NCI-H128 (cell line): ENCODE measurements at regions not wholly inside any gene's neighbourhood (a gene's known extent, or its start where the extent isn't known, plus 50 kb on each side); places are given as distances from the start of the nearest gene placed in this dataset.
"Not testable (repeated sequence)": the region's sequence is repeated elsewhere in the genome, so short reads cannot be mapped to it uniquely, and the experiment has no call there.

Experiments used
- DNase-seq: peaks from one replicate; lab custom pipeline; 2025; ENCODE audit not compliant: unreplicated experiment; lab: John Stamatoyannopoulos, UW

DNA sequence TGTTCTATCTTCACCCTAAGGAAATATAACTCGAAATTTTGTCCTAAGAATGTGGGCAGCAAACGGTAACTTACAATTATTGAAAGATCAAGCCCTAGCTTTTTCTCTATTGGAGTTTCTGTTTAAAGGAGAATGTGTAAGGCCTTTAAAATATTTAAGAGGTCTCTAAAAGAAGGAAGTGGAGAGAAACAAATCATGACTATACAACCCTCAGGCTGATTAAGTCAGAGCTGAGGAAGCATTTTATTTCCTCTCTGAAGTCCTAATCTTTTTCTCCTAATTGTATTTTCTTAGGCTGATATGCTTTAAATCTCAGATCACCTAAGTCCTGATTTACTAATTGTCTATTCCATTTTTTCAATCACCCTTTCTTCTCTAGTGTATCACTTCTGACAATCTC is 1708.8 kb upstream of the C9orf72 start:
- no peak for DNase-seq

DNA sequence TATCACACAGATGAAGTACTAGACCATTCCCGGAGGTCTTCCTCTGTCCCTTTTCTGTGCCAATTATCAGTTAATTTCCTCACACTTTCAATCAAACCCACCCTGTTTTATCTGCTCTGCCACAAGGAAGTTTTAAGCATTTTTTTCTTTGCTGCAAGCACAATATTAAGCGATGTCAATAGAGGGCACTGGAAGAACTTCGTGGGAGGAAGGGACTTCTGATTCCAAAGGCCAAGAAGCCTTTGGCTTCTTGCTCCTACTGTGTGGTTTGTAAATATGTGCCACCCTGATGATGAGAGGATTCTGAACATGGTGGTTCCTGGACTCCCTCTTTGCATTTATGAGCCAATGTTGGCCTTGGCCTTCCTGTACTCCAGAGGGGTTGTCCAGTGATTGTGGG is 1712.5 kb upstream of the C9orf72 start:
- DNase-seq: no peak

DNA sequence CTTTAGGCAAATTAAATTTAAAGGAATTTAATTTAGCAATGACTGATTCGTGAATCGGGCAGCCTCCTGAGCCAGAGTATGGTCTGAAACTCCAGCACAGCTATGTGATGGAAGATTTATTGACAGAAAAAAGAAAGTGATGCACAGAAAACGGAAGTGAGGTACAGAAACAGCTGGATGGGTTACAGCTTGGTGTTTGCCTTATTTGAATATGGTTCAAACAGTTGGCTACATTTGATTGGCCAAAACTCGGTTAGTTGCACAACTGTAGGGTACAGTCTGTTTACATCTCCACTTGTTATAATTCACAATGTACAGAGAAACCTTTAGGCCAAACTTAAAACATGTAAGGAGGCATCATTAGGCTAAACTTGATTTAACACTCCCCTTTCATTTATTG is 1716.1 kb upstream of the C9orf72 start:
- no peak for DNase-seq

DNA sequence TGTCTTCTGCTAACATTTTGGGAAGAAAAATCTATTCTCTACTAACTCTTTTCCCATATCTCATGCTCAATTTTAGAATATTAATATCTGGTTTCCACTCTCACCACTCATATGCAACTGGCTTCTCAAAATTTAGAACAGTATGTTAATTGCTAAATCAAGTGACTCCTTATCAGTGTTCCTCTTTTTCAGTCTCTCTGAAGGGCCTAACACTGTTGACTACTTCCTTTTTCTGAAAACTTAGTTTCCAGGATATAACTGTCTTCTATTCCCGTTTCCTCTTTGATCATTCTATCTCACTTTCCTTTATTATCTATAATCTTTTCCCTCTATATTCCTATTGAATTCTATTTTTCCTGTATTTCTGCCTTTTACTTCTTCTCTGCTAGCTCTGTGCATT is 1717.2 kb upstream of the C9orf72 start:
- no peak for DNase-seq

DNA sequence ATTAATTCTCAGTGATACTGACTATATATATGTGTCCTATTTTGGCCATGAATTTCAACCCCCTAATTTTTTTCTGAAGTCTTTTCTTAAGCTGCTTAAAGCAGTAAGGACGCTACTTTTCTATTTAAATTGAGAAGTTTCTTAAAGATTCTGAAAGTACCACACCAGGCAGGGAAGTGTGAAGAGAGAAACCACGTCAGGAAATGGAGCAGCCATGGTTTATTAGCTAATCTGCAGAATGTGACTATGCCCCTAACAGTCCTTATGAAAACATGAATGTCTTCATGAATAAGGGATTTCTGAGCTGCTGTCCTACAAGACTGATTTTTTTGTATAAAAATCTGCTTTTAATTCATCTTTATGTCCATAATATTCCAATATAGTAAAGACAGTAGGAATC is 1724.3 kb upstream of the C9orf72 start:
- no peak for DNase-seq

DNA sequence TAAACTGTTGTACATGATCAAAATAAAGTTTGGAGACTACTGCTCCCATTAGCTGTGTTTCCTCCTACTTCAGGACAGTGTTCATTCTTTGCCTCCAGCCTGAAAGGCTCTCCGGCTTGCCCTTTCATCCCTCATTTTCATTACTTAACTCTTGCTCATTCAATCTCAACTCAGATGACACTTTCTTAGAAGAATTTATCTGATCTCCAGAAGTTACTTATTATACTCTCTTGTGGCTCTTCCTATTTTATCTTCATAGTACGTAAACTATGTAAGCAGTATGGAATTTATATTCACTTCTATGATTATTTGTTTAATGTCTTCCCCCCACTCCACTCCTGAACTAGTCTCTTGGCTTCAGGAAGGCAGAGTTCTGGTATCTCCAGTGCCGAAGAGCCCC is 1737.9 kb upstream of the C9orf72 start:
- no peak for DNase-seq

DNA sequence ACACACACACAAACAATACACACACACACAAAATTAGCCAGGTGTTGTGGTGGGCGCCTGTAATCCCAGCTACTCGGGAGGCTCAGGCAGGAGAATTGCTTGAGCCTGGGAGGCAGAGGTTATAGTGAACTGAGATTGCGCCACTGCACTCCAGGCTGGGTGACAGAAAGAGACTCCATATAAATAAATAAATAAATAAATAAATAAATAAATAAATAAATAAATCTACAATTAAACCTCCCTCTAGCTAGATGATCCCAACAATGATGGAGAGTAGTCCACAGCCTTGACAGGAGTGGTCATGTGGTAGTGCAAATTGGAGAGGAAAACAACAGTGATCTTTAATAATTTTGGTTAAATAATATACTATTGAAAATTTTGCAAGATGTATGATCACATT is 1739.0 kb upstream of the C9orf72 start:
- DNase-seq: no peak

DNA sequence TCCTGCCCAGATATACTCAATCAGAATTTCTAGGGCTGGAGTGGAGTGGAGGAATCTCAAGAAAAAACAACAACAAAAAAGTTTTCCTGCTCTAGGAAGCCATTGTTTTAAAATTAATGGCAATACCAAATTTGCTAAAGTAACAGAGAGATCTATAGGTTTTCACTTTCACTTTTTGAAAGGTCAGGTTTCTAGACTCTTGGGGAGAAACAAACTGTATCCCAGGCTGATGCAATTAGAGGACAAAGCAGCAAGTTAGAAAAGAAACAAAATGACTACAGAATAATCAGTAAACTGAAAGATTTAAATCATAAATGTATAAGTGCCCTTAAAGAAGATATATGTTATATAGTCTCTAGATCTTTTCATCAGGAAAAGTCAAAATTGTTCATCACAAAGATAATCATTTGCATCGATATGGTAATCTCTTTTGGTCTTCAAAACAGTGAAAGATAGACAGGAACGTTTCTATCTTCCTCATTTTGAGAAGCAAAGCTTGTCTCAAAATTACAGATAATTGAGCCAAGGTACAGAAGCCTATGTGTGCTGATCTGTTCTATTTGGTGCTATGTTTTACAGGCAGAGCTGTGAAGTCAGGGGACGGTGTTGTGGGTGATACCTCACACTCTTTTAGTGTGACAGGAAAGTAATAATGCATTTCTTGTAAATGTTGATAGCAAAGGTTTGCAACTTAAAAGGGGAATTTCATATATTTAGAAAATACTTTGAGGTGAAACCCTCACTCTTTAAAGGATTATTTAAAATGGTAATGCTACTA is 1746.6 kb upstream of the C9orf72 start:
- DNase-seq: no peak

DNA sequence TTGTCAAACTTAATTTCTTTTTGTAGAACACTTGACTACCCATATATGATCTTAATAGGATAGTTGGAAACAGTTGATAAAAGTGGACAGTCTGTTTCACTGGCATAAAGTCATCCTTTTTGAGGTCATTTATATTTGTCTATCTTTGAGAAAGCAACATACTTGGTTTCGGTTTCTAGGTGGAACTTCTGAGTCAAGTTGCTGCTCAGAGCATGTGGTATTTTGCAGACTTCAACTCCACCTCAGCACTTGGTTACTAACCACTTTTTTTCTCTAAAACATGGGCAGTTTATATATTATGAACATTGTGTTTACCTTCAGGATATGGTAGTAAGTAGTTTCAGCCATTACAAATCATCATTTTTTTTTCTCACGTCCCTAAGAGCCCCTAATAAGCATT is 1749.0 kb upstream of the C9orf72 start:
- no peak for DNase-seq

DNA sequence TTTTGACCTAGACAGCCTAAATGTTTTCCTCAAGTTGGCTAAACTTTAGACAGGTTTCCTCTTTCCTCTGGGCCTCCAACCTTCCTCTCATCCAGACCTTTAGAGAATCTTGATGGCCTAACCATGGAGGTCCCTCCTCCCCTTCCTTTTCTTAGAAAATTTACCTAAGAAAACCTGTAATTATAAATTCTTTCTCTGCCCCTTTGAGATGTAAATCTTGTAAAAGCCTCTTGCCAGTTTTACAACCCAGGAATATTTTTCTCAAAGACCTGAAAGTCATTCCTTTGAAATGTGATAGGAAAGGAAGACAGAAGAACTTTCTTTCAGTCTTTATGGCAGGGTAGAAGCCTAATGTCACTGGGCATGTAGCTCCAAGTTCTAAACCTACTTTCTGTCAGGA is 1752.6 kb upstream of the C9orf72 start:
- no peak for DNase-seq

DNA sequence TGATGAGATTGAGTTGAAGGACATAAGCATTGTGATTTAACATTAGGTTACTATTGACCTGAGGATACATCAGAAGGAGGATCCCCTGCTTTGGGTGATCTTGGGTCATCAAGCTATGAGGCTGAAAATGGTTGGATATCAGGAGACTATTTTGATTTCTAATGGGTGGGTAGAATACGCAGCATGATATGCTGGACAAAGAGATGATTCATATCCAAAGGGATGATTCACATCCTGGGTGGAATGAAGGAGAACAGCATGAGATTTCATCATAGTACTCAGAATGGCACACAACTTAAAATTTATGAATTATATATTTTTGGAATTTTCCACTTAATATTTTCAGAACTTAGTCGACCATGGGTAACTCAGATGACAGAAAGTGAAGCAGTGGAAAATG is 1759.5 kb upstream of the C9orf72 start:
- no peak for DNase-seq

DNA sequence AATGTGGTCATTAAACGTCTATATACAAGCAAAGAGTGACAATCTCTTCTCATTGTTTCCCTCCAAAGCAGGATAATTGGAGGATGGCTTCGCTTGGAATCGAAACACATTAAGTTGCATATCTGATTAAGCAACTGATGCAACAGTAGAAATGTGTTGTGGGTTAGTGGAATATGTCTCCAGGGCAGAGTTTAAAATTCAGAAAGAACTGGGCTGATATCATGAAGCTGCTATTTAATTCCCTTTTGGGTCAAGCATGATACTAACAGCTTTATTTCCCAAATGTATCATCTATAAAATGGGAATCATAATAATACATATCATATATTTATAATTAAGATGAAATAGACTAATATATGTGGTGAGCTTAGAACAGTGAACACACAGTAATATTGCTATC is 1763.0 kb upstream of the C9orf72 start:
- no peak for DNase-seq

DNA sequence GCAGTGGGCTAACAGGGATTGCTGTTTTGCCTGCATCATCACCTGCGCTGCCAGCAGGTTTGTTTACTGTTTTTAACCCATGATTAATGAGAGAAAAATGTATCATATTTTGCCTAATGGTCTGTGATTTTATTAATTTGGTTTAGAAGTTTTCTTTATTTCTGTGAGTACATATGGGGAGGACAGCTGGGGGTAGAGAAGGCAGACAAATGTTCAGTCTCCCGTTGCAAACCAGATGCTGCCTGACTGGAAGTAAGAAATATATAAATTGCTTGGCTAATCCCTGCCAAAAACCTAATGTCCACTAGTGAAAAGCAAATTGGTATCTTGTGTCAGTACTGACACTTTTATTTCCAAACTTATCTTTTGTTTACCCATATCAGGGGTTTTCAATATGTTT is 1766.1 kb upstream of the C9orf72 start:
- no peak for DNase-seq

DNA sequence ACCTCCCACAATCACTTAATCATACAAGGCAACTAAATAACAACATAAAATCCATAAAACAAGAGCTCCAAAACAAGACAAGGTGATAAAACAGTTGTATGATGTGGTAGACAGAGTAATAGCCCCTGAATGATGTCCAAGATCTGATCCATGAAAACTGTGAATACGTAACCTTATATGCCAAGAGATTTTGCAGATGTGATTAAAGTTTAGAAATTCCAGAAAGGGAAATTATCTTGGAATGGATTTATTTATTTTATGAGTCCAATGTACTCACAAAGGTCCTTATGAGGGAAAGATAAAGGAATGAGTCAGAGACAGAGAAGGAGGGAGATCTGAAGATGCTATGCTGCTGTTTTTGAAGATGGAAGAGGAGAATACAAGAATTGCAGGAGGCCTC is 1775.7 kb upstream of the C9orf72 start:
- no peak for DNase-seq

DNA sequence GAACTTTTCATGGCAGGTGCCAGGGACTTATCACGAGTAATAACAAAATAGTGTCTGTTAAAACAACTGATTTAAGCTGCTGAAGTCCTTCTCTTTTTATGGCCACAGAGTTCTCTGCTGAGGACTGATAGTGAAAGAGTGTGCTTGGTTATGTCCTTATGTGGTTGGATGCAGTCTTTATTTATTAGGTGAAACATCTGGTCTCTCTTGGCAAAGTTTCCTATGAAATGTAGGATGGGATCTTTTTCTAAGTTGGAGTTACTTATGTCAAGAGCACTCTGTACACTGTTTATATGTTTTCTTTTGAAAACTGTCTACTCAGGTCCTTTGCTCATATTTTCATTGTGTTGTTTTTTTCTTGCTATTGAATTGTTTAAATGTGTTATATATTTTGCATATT is 1816.1 kb upstream of the C9orf72 start:
- no peak for DNase-seq

DNA sequence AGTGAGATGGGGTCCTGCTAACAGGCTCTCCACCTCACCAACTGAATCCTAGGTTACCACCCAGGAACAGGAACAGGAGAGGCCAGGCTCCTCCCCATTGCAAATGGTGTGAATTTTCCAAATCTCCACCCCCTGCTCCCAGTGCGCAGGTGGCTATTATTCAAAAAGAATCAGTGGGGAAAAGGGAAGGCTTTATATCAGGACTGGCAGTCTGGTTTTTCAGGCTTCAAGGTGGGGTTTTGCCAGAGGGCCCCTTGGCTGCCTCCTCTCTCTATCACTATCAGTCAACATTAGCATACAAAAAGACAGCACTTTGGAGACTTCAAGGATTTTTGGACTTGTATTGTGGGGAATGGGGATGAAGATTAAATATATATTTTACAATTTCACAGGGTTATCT is 1817.6 kb upstream of the C9orf72 start:
- DNase-seq: no peak

DNA sequence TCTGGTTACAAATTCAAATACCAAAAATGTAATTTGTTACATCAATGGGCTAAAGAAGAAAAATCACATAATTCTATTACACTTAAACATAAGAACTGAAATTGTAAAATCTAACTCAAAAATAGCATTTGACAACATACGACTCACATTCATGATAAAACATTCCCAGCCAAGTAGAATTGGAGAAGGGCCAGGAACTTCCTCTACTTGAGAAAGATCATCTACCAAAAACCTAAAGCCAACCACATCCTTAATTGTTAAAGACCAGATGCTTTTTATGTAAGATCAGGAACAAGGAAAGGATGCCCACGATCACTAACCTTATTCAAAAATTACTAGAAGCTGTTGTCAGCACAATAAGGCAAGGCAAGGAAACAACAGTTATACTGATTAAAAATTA is 1819.8 kb upstream of the C9orf72 start:
- no peak for DNase-seq

DNA sequence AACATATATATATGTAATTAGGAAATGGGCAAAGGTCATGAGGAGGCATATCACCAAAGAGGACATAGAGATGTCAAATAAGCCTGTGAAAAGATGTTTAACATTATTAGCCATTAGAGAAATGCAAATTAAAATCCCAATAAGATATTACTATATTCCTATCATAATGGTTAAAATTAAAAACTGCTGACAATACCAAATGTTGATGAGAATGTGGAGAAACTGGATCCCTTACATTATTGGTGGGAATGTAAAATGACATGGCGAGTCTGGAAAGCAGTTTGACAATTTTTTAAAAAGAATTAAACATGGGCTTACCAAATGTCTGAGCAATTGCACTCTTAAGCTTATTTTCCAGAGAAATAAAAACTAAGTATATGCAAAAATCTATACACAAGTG is 1821.6 kb upstream of the C9orf72 start:
- DNase-seq: no peak

DNA sequence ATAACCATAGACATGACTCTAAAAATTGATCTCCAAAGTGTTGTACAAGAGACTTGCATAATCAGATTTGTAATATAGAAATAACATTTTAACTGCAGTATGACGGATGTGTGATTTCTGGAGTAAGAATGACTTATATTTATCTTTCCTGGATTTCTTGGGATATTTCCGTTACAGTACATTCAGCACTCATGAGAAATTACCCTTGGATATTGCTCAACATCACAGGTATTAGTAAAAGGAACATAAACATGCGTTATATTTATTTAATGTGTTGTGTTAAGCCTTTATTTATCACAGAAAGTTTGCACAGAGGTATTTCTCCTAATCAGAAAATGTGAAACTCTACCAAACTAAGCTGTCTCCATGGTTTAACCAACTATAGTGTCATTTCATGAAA is 1823.9 kb upstream of the C9orf72 start:
- DNase-seq: no peak

DNA sequence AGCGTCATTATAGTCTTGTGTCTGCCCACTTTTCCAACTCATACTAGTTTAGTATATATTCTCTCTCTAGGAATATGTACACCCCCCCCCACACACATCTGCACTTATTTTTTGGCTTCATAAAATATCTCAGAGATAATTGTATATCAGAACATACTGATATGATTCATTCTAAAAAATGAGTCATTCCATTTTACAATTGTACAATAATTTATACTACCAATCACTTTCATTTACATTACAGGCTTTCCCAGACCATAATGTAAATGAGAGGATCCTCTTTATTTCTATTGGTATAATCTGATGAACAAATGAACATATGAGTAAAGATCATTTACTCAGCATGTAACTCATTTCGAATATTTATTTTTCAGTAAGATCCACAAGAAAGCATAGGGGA is 1842.9 kb upstream of the C9orf72 start:
- no peak for DNase-seq

DNA sequence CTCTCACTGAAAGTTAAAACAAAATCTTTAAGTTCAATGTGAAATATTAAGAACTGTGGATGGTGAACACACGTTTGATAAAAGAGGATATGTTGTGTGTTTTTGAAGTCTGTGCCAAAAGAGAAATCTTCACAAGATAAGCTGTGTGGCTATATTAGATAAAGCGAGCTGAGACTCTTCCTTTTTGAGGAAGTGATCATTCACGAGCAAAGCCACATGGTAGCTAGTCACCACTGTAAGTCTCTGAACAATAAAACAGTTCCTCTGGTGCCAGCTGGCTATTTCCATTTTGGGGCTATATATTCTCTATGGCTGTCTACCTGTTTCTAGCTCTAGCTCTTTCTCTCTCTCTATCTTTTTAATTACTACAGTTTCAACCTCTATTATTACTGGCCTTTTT is 1849.2 kb upstream of the C9orf72 start:
- DNase-seq: no peak

DNA sequence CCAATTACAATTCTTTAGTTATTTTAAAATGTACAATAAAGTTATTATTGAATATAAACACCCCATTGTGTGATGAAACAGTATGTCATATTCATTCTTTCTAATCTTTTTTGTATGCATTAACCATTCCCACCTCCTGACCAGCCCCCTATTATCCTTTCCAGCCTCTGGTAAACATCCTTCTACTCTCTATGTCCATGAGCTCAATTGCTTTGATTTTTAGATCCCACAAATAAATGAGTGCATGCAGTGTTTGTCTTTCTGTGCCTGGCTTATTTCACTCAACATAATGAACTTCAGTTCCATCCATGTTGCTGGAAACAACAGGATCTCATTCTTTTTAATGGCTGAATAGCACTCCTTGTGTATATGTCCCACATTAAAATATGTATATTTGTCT is 1858.9 kb upstream of the C9orf72 start:
- DNase-seq: no peak

DNA sequence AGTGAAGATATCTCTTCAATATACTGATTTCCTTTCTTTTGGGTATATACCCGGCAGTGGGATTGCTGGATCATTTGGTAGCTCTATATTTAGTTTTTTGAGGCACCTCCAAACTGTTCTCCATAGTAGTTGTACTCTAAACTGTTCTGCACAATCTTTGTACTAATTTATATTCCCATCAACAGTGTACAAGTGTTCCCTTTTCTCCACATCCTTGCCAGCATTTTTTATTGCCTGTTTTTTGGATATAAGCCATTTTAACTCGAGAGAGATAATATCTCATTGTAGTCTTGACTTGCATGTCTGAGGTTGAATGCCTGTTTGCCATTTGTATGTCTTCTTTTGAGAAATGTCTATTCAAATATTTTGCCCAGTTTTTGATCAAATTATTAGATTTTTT is 1859.4 kb upstream of the C9orf72 start:
- DNase-seq: not testable (repeated sequence)

DNA sequence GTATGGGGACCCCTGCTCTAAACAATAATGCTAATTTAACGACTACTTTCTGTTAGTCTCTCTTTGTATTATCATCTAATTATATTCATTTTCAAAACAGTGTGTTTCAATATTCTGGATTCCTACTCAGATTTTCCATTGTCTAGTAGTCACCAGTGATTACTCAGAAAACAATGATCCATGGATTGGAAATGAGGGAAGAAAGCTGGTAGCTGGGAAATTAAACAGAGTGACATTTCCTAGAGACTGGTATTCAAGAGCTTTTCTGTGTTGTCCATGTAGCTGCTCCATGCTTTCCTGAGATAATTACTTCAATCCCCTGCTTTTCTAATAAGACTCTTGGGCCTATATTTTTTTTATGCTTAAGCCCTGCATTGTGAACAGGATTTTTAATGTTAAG is 1862.1 kb upstream of the C9orf72 start:
- DNase-seq: no peak
